Keratinocyte (primary cell): ENCODE measurements at regions not wholly inside any gene's neighbourhood (a gene's known extent, or its start where the extent isn't known, plus 50 kb on each side); places are given as distances from the start of the nearest gene placed in this dataset.

Experiments used
- DNase-seq: peaks from one replicate; pipeline ENCODE4 v3.0.0-alpha.2; 2011; ENCODE audit warnings: low read depth, missing footprints, low spot score
- FAIRE-seq: peaks from 2 replicates; lab custom pipeline; 2011; peaks lifted over from hg19 to GRCh38; lab: Jason Lieb, UNC
- H2AFZ ChIP-seq: 2 replicates; pipeline ENCODE4 v1.6.0; 2012; ENCODE audit warnings: low read length, control low read depth, inconsistent platforms; ENCODE audit not compliant: control insufficient read depth
- H3K27ac ChIP-seq: 2 replicates; pipeline ENCODE4 v1.5.1; 2011; ENCODE audit warnings: low read length; ENCODE audit not compliant: control insufficient read depth, insufficient read depth
- H3K27me3 ChIP-seq: 3 replicates; pipeline ENCODE4 v1.6.0; 2011; ENCODE audit warnings: low read length; ENCODE audit not compliant: control insufficient read depth, insufficient read depth; ENCODE audit errors: extremely low read depth
- H3K36me3 ChIP-seq, 2 experiments: 2 replicates in 1 of 2; 3 replicates in 1 of 2; pipeline ENCODE4 v1.5.1; 2011; ENCODE audit warnings: low read length in 2 of 2, mild to moderate bottlenecking in 1 of 2; ENCODE audit not compliant: control insufficient read depth in 2 of 2, insufficient read depth in 2 of 2; ENCODE audit errors: extremely low read depth in 1 of 2
- H3K4me1 ChIP-seq: 3 replicates; pipeline ENCODE4 v1.5.1; 2011; ENCODE audit warnings: low read length; ENCODE audit not compliant: control insufficient read depth, insufficient read depth; ENCODE audit errors: extremely low read depth
- H3K4me2 ChIP-seq: 3 replicates; pipeline ENCODE4 v1.6.0; 2011; ENCODE audit warnings: low read depth, low read length; ENCODE audit not compliant: control insufficient read depth, insufficient read depth; ENCODE audit errors: extremely low read depth
- H3K4me3 ChIP-seq, 3 experiments: fragments of 200-600 bp in 1 of 3; sonication (generic) in 1 of 3; 2 replicates in 2 of 3; 3 replicates in 1 of 3; pipeline ENCODE4 v1.5.1; 2011 to 2016; ENCODE audit warnings: low read length in 3 of 3, mild to moderate bottlenecking in 3 of 3, control low read depth in 2 of 3, inconsistent platforms in 1 of 3, low read depth in 1 of 3, mixed read lengths in 1 of 3, mixed run types in 1 of 3, moderate library complexity in 1 of 3; ENCODE audit not compliant: control insufficient read depth in 2 of 3, insufficient read depth in 2 of 3; ENCODE audit errors: extremely low read depth in 1 of 3
- H3K79me2 ChIP-seq: 2 replicates; pipeline ENCODE4 v1.6.0; 2012; ENCODE audit warnings: low read length; ENCODE audit not compliant: control insufficient read depth, insufficient read depth
- H3K9ac ChIP-seq: 3 replicates; pipeline ENCODE4 v1.6.0; 2011; ENCODE audit warnings: low read length; ENCODE audit not compliant: control insufficient read depth, insufficient read depth; ENCODE audit errors: extremely low read depth
- H3K9me1 ChIP-seq: 3 replicates; pipeline ENCODE4 v1.6.0; 2011; ENCODE audit warnings: low read length; ENCODE audit not compliant: control insufficient read depth, insufficient read depth; ENCODE audit errors: extremely low read depth
- H3K9me3 ChIP-seq: 2 replicates; pipeline ENCODE4 v1.5.1; 2012; ENCODE audit warnings: low read depth, low read length; ENCODE audit not compliant: control insufficient read depth
- H4K20me1 ChIP-seq: 3 replicates; pipeline ENCODE4 v1.6.0; 2011; ENCODE audit warnings: low read length; ENCODE audit not compliant: control insufficient read depth, insufficient read depth; ENCODE audit errors: extremely low read depth
- EZH2 ChIP-seq: IDR thresholded peaks from one replicate; pipeline ENCODE4 v1.6.1; 2012; ENCODE audit warnings: inconsistent platforms, mild to moderate bottlenecking, low read length, moderate library complexity
- dilution Hi-C: fragments of 300-500 bp; cut with MboI; formaldehyde crosslinking; loops from one replicate; pipeline ENCODE4 v1.7.0; 2020; ENCODE audit warnings: low sequenced_read_pairs; ENCODE audit not compliant: extremely low pct_ligation_motif_present
- TF ChIP-seq, protein P1 (sequence below), 3 experiments: IDR thresholded peaks in 1 of 3; conservative IDR thresholded peaks in 1 of 3; optimal IDR thresholded peaks in 1 of 3; 2 replicates in 2 of 3; 3 replicates in 1 of 3; pipeline versions ENCODE3 to v1.5.1; 2011; ENCODE audit warnings: low read length in 3 of 3, mild to moderate bottlenecking in 3 of 3, moderate library complexity in 2 of 3, control low read depth in 1 of 3, inconsistent platforms in 1 of 3; ENCODE audit not compliant: insufficient read depth in 2 of 3; ENCODE audit errors: extremely low read depth in 1 of 3

- no peak overlapping the region for H2AFZ ChIP-seq
- H3K79me2 ChIP-seq, result no peaks in the 10 kb centered on the region
- H3K9me3 ChIP-seq, result no peaks in the 10 kb centered on the region
- no peak overlapping the region for H3K27ac ChIP-seq
- H3K36me3 ChIP-seq, result no peaks in the 10 kb centered on the region
- dilution Hi-C loops, result no loop called here
- no peaks in the 10 kb centered on the region for H3K27me3 ChIP-seq
- DNase-seq (no peak), FAIRE-seq (no peak)
- H3K9ac ChIP-seq, result no peak overlapping the region
- H3K9me1 ChIP-seq, result no peaks in the 10 kb centered on the region
- H3K4me1 ChIP-seq, result peaks cover 48% of the 10 kb centered on the region
- H3K4me3 ChIP-seq, result no peak overlapping the region
- no peak for TF ChIP-seq EZH2
- TF ChIP-seq, protein P1, sequence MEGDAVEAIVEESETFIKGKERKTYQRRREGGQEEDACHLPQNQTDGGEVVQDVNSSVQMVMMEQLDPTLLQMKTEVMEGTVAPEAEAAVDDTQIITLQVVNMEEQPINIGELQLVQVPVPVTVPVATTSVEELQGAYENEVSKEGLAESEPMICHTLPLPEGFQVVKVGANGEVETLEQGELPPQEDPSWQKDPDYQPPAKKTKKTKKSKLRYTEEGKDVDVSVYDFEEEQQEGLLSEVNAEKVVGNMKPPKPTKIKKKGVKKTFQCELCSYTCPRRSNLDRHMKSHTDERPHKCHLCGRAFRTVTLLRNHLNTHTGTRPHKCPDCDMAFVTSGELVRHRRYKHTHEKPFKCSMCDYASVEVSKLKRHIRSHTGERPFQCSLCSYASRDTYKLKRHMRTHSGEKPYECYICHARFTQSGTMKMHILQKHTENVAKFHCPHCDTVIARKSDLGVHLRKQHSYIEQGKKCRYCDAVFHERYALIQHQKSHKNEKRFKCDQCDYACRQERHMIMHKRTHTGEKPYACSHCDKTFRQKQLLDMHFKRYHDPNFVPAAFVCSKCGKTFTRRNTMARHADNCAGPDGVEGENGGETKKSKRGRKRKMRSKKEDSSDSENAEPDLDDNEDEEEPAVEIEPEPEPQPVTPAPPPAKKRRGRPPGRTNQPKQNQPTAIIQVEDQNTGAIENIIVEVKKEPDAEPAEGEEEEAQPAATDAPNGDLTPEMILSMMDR (optimal IDR thresholded peaks at IDR 0.05 in 1 of 3, IDR thresholded peaks at IDR 0.05 in 1 of 3, conservative IDR thresholded peaks at IDR 0.05 in 1 of 3; ENCODE audit: extremely low read depth in 1 of 3, insufficient read depth in 2 of 3, low read length in 3 of 3), result no peak
- no peak overlapping the region for H3K4me2 ChIP-seq
- H4K20me1 ChIP-seq, result no peaks in the 10 kb centered on the region
These were observed 81.1 kb upstream of the ARHGEF3 start for GRCh38 chr3:56882896-56883295.

DNA sequence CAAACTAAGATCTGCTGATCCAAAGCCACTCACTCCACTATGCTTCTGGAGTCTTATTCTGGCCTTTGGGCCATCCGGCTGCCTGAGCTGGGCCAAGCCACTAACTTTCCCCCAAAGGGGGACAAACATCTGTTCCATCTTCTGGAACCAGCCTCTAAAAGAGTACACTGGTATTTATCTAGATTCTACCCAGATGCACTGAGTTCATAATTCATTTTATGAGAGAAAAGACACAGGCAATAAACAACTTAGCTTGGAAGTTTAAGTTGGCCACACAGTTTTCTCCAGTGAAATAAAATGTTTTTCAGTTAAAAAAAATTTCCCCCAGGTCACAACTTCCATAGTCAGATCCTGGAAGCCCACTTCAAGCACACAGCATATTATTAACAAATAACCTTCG, 80.1 kb upstream of the ARHGEF3 start:
- no peaks in the 10 kb centered on the region for H3K27me3 ChIP-seq
- H4K20me1 ChIP-seq, result no peaks in the 10 kb centered on the region
- no peaks in the 10 kb centered on the region for H3K9me3 ChIP-seq
- no peak overlapping the region for H3K9ac ChIP-seq
- no peaks in the 10 kb centered on the region for H3K9me1 ChIP-seq
- TF ChIP-seq, protein P1 (optimal IDR thresholded peaks at IDR 0.05 in 1 of 3, IDR thresholded peaks at IDR 0.05 in 1 of 3, conservative IDR thresholded peaks at IDR 0.05 in 1 of 3; ENCODE audit: extremely low read depth in 1 of 3, insufficient read depth in 2 of 3, low read length in 3 of 3), result no peak
- DNase-seq (no peak), FAIRE-seq (peak; percentile 9)
- H3K27ac ChIP-seq, result no peak overlapping the region
- H3K36me3 ChIP-seq, result no peaks in the 10 kb centered on the region
- H2AFZ ChIP-seq, result no peak overlapping the region
- H3K79me2 ChIP-seq, result no peaks in the 10 kb centered on the region
- dilution Hi-C loops, result no loop called here
- no peak overlapping the region for H3K4me3 ChIP-seq
- H3K4me1 ChIP-seq, result peaks cover 44% of the 10 kb centered on the region
- H3K4me2 ChIP-seq, result no peak overlapping the region
